ENCODE measurements at regions not wholly inside any gene's neighbourhood (a gene's known extent, or its start where the extent isn't known, plus 50 kb on each side); places are given as distances from the start of the nearest gene placed in this dataset.

- Mint-ChIP-seq H3K9me3 (no peaks in the 10 kb centered on the region), H3K4me1 (peaks cover 27 to 34% of the 10 kb centered on the region in 2 donors), H3K4me3 (peak overlapping the region in 3 of 5 donors; percentile 18 to 48 (median 38)), H3K27me3 (ENCODE audit: low read depth in 3 of 3) (peaks cover 0 to 2% (median 2%) of the 10 kb centered on the region in 3 donors), H3K36me3 (no peaks in the 10 kb centered on the region), H3K27ac (peak overlapping the region in 5 of 6 donors; percentile 32 to 83 (median 62))
- DNase-seq = no peak
Observed at GRCh38 chr13:33744589-33745369, 73.2 kb upstream of the RFC3 start.

- Mint-ChIP-seq H3K27me3 (ENCODE audit: low read depth in 3 of 3) (peaks cover 0 to 4% (median 1%) of the 10 kb centered on the region in 3 donors), H3K4me3 (no peak overlapping the region), H3K9me3 (no peaks in the 10 kb centered on the region), H3K27ac (no peak overlapping the region), H3K36me3 (no peaks in the 10 kb centered on the region), H3K4me1 (peaks cover 27 to 30% of the 10 kb centered on the region in 2 donors)
- no peak for DNase-seq
Observed at GRCh38 chr13:33745370-33746324, 72.3 kb upstream of the RFC3 start.

- Mint-ChIP-seq H3K27me3 (ENCODE audit: low read depth in 3 of 3) (peaks cover 0 to 4% (median 1%) of the 10 kb centered on the region in 3 donors), H3K27ac (no peak overlapping the region), H3K9me3 (no peaks in the 10 kb centered on the region), H3K4me1 (peaks cover 27 to 30% of the 10 kb centered on the region in 2 donors), H3K36me3 (no peaks in the 10 kb centered on the region), H3K4me3 (no peak overlapping the region)
- no peak for DNase-seq
Observed at GRCh38 chr13:33746867-33747266, 71.1 kb upstream of the RFC3 start.

- DNase-seq = no peak
- Mint-ChIP-seq H3K27me3 (ENCODE audit: low read depth in 3 of 3) (peaks cover 0 to 4% (median 0%) of the 10 kb centered on the region in 3 donors), H3K4me3 (no peak overlapping the region), H3K4me1 (no peaks in the 10 kb centered on the region), H3K27ac (no peak overlapping the region), H3K36me3 (no peaks in the 10 kb centered on the region), H3K9me3 (peaks cover 0 to 7% (median 0%) of the 10 kb centered on the region in 6 donors)
Observed at GRCh38 chr13:33751151-33751550, 66.8 kb upstream of the RFC3 start.

- H3K27me3 Mint-ChIP-seq (ENCODE audit: low read depth in 3 of 3) = peaks cover 0 to 4% (median 0%) of the 10 kb centered on the region in 3 donors
- H3K4me3 Mint-ChIP-seq = no peak overlapping the region
- no peak overlapping the region for H3K27ac Mint-ChIP-seq
- DNase-seq = no peak
- peaks cover 0 to 7% (median 0%) of the 10 kb centered on the region in 6 donors for H3K9me3 Mint-ChIP-seq
- H3K36me3 Mint-ChIP-seq = no peaks in the 10 kb centered on the region
- no peaks in the 10 kb centered on the region for H3K4me1 Mint-ChIP-seq
Observed at GRCh38 chr13:33752094-33752493, 65.9 kb upstream of the RFC3 start.

GRCh38 chr13:33752597-33752996 lies 65.4 kb upstream of the RFC3 start:
- no peaks in the 10 kb centered on the region for H3K36me3 Mint-ChIP-seq
- peaks cover 0 to 7% (median 0%) of the 10 kb centered on the region in 6 donors for H3K9me3 Mint-ChIP-seq
- peaks cover 0 to 4% (median 0%) of the 10 kb centered on the region in 3 donors for H3K27me3 Mint-ChIP-seq (ENCODE audit: low read depth in 3 of 3)
- H3K4me1 Mint-ChIP-seq = no peaks in the 10 kb centered on the region
- H3K4me3 Mint-ChIP-seq = no peak overlapping the region
- no peak for DNase-seq
- H3K27ac Mint-ChIP-seq = no peak overlapping the region

- H3K4me1 Mint-ChIP-seq = no peaks in the 10 kb centered on the region
- H3K27ac Mint-ChIP-seq = no peak overlapping the region
- no peaks in the 10 kb centered on the region for H3K36me3 Mint-ChIP-seq
- DNase-seq = no peak
- H3K9me3 Mint-ChIP-seq = peaks cover 0 to 7% (median 0%) of the 10 kb centered on the region in 6 donors
- no peaks in the 10 kb centered on the region for H3K27me3 Mint-ChIP-seq (ENCODE audit: low read depth in 3 of 3)
- no peak overlapping the region for H3K4me3 Mint-ChIP-seq
Observed at GRCh38 chr13:33756929-33757328, 61.0 kb upstream of the RFC3 start.

GRCh38 chr13:33757713-33758112 lies 60.2 kb upstream of the RFC3 start:
- DNase-seq = no peak
- Mint-ChIP-seq H3K36me3 (no peaks in the 10 kb centered on the region), H3K27me3 (ENCODE audit: low read depth in 3 of 3) (peaks cover 0 to 2% (median 0%) of the 10 kb centered on the region in 3 donors), H3K27ac (no peak overlapping the region), H3K9me3 (peaks cover 0 to 6% (median 0%) of the 10 kb centered on the region in 6 donors), H3K4me1 (no peaks in the 10 kb centered on the region), H3K4me3 (no peak overlapping the region)

GRCh38 chr13:33758113-33758512 lies 59.8 kb upstream of the RFC3 start:
- Mint-ChIP-seq H3K4me3 (no peak overlapping the region), H3K4me1 (no peaks in the 10 kb centered on the region), H3K36me3 (no peaks in the 10 kb centered on the region), H3K27me3 (ENCODE audit: low read depth in 3 of 3) (peaks cover 0 to 2% (median under 1%) of the 10 kb centered on the region in 3 donors), H3K9me3 (peaks cover 0 to 2% (median 0%) of the 10 kb centered on the region in 6 donors), H3K27ac (no peak overlapping the region)
- no peak for DNase-seq

- Mint-ChIP-seq H3K36me3 (peaks cover 0 to 4% (median 0%) of the 10 kb centered on the region in 3 donors), H3K4me3 (no peak overlapping the region), H3K9me3 (peaks cover 0 to 3% (median 0%) of the 10 kb centered on the region in 6 donors), H3K27ac (no peak overlapping the region), H3K4me1 (no peaks in the 10 kb centered on the region), H3K27me3 (ENCODE audit: low read depth in 3 of 3) (peaks cover 1 to 6% (median 2%) of the 10 kb centered on the region in 3 donors)
- no peak for DNase-seq
Observed at GRCh38 chr13:33761740-33762139, 56.2 kb upstream of the RFC3 start.

- Mint-ChIP-seq H3K9me3 (peaks cover 0 to 3% (median 0%) of the 10 kb centered on the region in 6 donors), H3K27ac (no peak overlapping the region), H3K27me3 (ENCODE audit: low read depth in 3 of 3) (peaks cover 1 to 6% (median 2%) of the 10 kb centered on the region in 3 donors), H3K36me3 (peaks cover 0 to 4% (median 0%) of the 10 kb centered on the region in 3 donors), H3K4me3 (no peak overlapping the region), H3K4me1 (no peaks in the 10 kb centered on the region)
- DNase-seq = no peak
Observed at GRCh38 chr13:33763021-33763420, 54.9 kb upstream of the RFC3 start.

GRCh38 chr13:33764716-33765115 lies 53.2 kb upstream of the RFC3 start:
- no peaks in the 10 kb centered on the region for H3K4me1 Mint-ChIP-seq
- no peak overlapping the region for H3K4me3 Mint-ChIP-seq
- no peak for DNase-seq
- peaks cover 0 to 4% (median 0%) of the 10 kb centered on the region in 3 donors for H3K36me3 Mint-ChIP-seq
- H3K27me3 Mint-ChIP-seq (ENCODE audit: low read depth in 3 of 3) = peaks cover 1 to 6% (median 2%) of the 10 kb centered on the region in 3 donors
- peaks cover 0 to 3% (median 0%) of the 10 kb centered on the region in 6 donors for H3K9me3 Mint-ChIP-seq
- no peak overlapping the region for H3K27ac Mint-ChIP-seq

- Mint-ChIP-seq H3K9me3 (peaks cover 0 to 3% (median 0%) of the 10 kb centered on the region in 6 donors), H3K4me1 (no peaks in the 10 kb centered on the region), H3K36me3 (peaks cover 0 to 4% (median 0%) of the 10 kb centered on the region in 3 donors), H3K27me3 (ENCODE audit: low read depth in 3 of 3) (peaks cover 1 to 6% (median 2%) of the 10 kb centered on the region in 3 donors), H3K4me3 (no peak overlapping the region), H3K27ac (no peak overlapping the region)
- DNase-seq = no peak
Observed at GRCh38 chr13:33766329-33767123, 51.4 kb upstream of the RFC3 start.

Measured in immature natural killer cell (primary cell).